NB4 (cell line): ENCODE measurements at regions not wholly inside any gene's neighbourhood (a gene's known extent, or its start where the extent isn't known, plus 50 kb on each side); places are given as distances from the start of the nearest gene placed in this dataset.

Experiments
- CTCF ChIP-seq: IDR thresholded peaks from one replicate; pipeline ENCODE4 v1.5.1; 2012; ENCODE audit warnings: low read depth, low read length
- MAX ChIP-seq: IDR thresholded peaks from 2 replicates; pipeline ENCODE4 v1.6.1; 2011; ENCODE audit warnings: low read depth, low read length
- MYC ChIP-seq: IDR thresholded peaks from 2 replicates; pipeline ENCODE4 v1.6.1; 2011; ENCODE audit warnings: low read depth, low read length

- TF ChIP-seq CTCF, result no peak
- no peak for TF ChIP-seq MYC
- TF ChIP-seq MAX, result no peak
These were observed 773.1 kb upstream of the AGA start for GRCh38 chr4:178215309-178215708.
